HEK293T (cell line): ENCODE measurements at regions not wholly inside any gene's neighbourhood (a gene's known extent, or its start where the extent isn't known, plus 50 kb on each side); places are given as distances from the start of the nearest gene placed in this dataset.

Experiments
- CTCF ChIA-PET: fragments of 350-600 bp; formaldehyde crosslinking; extraction: SDS; loops from one replicate; lab custom pipeline; 2021; ENCODE audit warnings: antibody characterized with exemption, inconsistent platforms; lab: Yijun Ruan, JAX
- POLR2A ChIA-PET: fragments of 350-600 bp; formaldehyde crosslinking; extraction: SDS; loops from one replicate; lab custom pipeline; 2020; ENCODE audit warnings: antibody characterized with exemption, inconsistent platforms; lab: Yijun Ruan, JAX
- DNase-seq: peaks from one replicate; pipeline ENCODE4 v3.0.0; 2012; ENCODE audit warnings: mixed read lengths; ENCODE audit errors: extremely low spot score
- ARNT ChIP-seq: fragments of 450-650 bp; IDR thresholded peaks from 2 replicates; pipeline ENCODE4 v1.6.1; 2017; ENCODE audit warnings: mild to moderate bottlenecking
- BHLHE40 ChIP-seq: fragments of 450-650 bp; IDR thresholded peaks from 2 replicates; pipeline ENCODE4 v1.6.1; 2016; ENCODE audit warnings: mild to moderate bottlenecking, moderate library complexity, borderline replicate concordance
- CTBP1 ChIP-seq: fragments of 450-650 bp; IDR thresholded peaks from 2 replicates; pipeline ENCODE4 v1.6.1; 2016; ENCODE audit warnings: borderline replicate concordance
- ELF4 ChIP-seq: fragments of 450-650 bp; IDR thresholded peaks from 2 replicates; pipeline ENCODE4 v1.6.1; 2017; ENCODE audit warnings: antibody characterized with exemption
- FOXA1 ChIP-seq: fragments of 450-650 bp; IDR thresholded peaks from 2 replicates; pipeline ENCODE4 v1.6.1; 2016; ENCODE audit warnings: mild to moderate bottlenecking
- FOXK2 ChIP-seq: fragments of 450-650 bp; IDR thresholded peaks from 2 replicates; pipeline ENCODE4 v1.6.1; 2016; ENCODE audit warnings: mild to moderate bottlenecking
- FOXM1 ChIP-seq: fragments of 450-650 bp; IDR thresholded peaks from 2 replicates; pipeline ENCODE4 v1.6.1; 2017; ENCODE audit warnings: mild to moderate bottlenecking, borderline replicate concordance
- HDGF ChIP-seq: fragments of 450-650 bp; IDR thresholded peaks from 2 replicates; pipeline ENCODE4 v1.6.1; 2017; ENCODE audit warnings: antibody characterized with exemption, borderline replicate concordance
- L3MBTL2 ChIP-seq: fragments of 450-650 bp; conservative IDR thresholded peaks from 2 replicates; pipeline ENCODE4 v1.6.1; 2016; ENCODE audit warnings: mild to moderate bottlenecking
- LEF1 ChIP-seq: fragments of 450-650 bp; IDR thresholded peaks from 2 replicates; pipeline ENCODE4 v1.6.1; 2017; ENCODE audit warnings: mild to moderate bottlenecking, borderline replicate concordance
- NFRKB ChIP-seq: fragments of 450-650 bp; IDR thresholded peaks from 2 replicates; pipeline ENCODE4 v1.6.1; 2016; ENCODE audit warnings: mild to moderate bottlenecking, moderate library complexity
- SP1 ChIP-seq: fragments of 450-650 bp; IDR thresholded peaks from 2 replicates; pipeline ENCODE4 v1.6.1; 2017
- SUZ12 ChIP-seq: fragments of 450-650 bp; IDR thresholded peaks from 2 replicates; pipeline ENCODE4 v1.6.1; 2016; ENCODE audit warnings: mild to moderate bottlenecking
- TARDBP ChIP-seq: fragments of 450-650 bp; IDR thresholded peaks from 2 replicates; pipeline ENCODE4 v1.6.1; 2016
- ZNF384 ChIP-seq: fragments of 450-650 bp; IDR thresholded peaks from 2 replicates; pipeline ENCODE4 v1.6.1; 2016
- TF ChIP-seq, protein P1 (sequence below): fragments of 450-650 bp; IDR thresholded peaks from 2 replicates; pipeline ENCODE4 v1.6.1; 2016

DNA sequence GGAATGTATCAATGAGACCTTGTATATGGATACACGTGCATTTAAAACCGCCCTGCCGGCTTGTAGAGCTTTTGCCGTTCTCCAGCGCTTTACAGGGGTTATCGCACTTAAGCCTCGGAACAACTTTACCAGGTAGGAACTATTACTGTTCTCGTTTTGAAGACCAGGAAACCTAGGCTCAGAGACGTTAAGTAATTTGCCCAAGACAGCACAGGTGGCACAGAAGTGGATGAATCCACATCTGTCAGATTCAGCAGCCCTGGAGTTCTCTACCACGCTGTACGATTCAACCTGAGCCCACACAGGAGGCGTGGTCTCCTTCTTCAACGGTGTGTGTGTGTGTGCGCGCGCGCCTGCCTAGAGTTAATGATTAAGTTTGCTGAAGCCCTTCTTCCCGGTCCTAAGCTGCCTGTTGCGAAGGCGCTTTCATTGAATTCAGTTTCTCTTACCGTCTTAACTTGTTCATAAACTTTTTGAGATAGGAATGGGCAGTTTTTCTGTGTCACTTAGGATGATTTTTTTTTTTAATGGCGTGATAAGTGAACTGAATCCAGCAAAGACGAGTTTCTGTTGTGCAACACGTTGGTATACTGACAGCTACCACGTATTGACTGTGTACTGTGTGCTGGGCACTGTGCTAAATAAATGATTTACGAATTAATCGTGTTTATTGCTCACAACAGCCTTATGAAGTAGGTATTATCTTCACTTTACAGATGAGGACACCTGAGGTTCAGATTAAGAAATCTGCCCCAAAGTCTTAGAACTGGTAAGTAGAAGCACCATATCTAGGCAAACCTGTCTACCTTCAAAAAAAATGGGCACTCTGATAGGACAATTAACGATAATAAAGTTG, 67.4 kb downstream of the KCNRG start:
- peak; percentile 59 for DNase-seq
- ChIA-PET CTCF (interaction anchor here (0.7 kb wide), 2 partner anchors 231 to 446 kb away, joined by 3 to 4 read pairs; no protein-coding TSS in a partner anchor), POLR2A (interaction anchor here (0.6 to 6.5 kb wide), 13 partner anchors 8 to 290 kb away, joined by 3 to 39 read pairs (median 3); partner anchors contain the start of gene TRIM13)
- no peak; the same call in 1 of the 2 replicates for TF ChIP-seq L3MBTL2
- TF ChIP-seq ZNF384: peak; percentile 50; the same call in 1 of the 2 replicates
- TF ChIP-seq TARDBP: no peak
- TF ChIP-seq, protein P1, sequence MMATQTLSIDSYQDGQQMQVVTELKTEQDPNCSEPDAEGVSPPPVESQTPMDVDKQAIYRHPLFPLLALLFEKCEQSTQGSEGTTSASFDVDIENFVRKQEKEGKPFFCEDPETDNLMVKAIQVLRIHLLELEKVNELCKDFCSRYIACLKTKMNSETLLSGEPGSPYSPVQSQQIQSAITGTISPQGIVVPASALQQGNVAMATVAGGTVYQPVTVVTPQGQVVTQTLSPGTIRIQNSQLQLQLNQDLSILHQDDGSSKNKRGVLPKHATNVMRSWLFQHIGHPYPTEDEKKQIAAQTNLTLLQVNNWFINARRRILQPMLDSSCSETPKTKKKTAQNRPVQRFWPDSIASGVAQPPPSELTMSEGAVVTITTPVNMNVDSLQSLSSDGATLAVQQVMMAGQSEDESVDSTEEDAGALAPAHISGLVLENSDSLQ: peak; percentile 40; the same call in 1 of the 2 replicates
- TF ChIP-seq FOXM1: no peak
- no peak for TF ChIP-seq ELF4

DNA sequence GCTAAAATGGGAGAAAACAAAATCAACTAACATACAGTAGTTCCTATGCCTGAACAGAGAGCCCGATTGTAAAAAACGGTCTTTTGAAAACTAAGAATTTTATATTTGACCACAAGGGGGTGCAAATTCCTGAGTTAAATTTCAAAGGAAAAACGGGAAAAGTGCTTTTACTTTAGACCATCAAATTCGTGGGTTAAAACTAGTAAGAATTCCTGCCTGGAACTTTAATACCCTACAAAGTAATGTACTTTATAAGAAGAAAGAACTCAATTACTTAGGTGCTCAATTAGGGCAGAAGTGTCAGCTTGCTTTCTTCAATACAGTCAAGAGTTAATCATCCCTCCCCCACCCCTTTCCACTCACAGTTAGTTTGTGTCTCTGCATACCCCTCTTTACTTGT, 69.8 kb downstream of the KCNRG start:
- TF ChIP-seq ELF4 (no peak), L3MBTL2 (no peak), ZNF384 (no peak)
- ChIA-PET POLR2A (interaction anchor here (6.5 kb wide), 1 partner anchor 40 kb away, joined by 39 read pairs; no protein-coding TSS in a partner anchor), CTCF (interaction anchor here (0.6 to 1.7 kb wide), 7 partner anchors 17 to 697 kb away, joined by 3 to 5 read pairs (median 4); no protein-coding TSS in a partner anchor)
- peak; percentile 13 for DNase-seq

DNA sequence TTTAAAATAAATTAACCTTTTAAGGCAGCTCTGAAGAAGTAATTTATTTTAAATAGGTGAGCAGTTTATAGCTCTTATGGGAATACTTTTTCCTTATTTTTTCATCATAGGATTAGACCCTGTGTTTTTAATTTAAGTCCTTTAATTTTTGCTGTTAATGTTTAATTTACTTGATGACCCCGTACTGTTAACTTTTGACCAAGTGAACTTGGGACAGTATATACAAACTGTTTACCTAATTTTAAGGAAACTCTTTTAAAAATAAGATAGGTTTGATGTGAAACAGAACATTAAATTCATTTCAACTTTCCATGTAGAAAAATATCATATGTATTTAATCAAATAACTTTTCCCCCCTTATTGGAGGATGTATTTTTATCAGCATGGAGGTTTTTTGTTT, 74.4 kb downstream of the KCNRG start:
- DNase-seq: no peak
- ChIA-PET CTCF (no interaction called here), POLR2A (no interaction called here)
- TF ChIP-seq SP1 (no peak), TARDBP (no peak), ZNF384 (no peak)

DNA sequence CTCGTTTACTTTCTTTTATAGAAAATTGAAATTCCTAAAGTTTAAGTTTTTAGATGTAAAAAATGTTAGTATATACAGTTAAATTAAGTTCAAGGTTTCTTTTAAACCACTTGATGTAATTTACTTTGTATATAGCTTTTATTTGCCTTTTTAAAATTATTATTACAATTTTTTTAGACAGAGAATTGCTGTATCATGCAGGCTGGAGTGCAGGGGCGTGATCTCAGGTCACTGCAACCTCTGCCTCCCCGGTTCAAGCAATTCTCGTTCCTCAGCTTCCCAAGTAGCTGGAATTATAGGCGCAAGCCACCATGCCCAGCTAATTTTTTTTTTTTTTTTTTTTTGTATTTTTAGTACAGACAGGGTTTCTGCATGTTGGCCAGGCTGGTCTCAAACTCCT, 75.0 kb downstream of the KCNRG start:
- TF ChIP-seq ZNF384: no peak
- no peak for TF ChIP-seq L3MBTL2
- no peak for TF ChIP-seq SUZ12
- no peak for TF ChIP-seq TARDBP
- TF ChIP-seq SP1: no peak
- TF ChIP-seq ARNT: no peak
- no peak for TF ChIP-seq LEF1
- TF ChIP-seq FOXM1: no peak
- no peak for TF ChIP-seq HDGF
- no peak for TF ChIP-seq ELF4
- TF ChIP-seq, protein P1: no peak
- TF ChIP-seq BHLHE40: no peak
- no peak for TF ChIP-seq NFRKB
- TF ChIP-seq FOXK2: no peak
- no peak for TF ChIP-seq FOXA1
- POLR2A ChIA-PET: no interaction called here
- no peak for DNase-seq
- CTCF ChIA-PET: no interaction called here

DNA sequence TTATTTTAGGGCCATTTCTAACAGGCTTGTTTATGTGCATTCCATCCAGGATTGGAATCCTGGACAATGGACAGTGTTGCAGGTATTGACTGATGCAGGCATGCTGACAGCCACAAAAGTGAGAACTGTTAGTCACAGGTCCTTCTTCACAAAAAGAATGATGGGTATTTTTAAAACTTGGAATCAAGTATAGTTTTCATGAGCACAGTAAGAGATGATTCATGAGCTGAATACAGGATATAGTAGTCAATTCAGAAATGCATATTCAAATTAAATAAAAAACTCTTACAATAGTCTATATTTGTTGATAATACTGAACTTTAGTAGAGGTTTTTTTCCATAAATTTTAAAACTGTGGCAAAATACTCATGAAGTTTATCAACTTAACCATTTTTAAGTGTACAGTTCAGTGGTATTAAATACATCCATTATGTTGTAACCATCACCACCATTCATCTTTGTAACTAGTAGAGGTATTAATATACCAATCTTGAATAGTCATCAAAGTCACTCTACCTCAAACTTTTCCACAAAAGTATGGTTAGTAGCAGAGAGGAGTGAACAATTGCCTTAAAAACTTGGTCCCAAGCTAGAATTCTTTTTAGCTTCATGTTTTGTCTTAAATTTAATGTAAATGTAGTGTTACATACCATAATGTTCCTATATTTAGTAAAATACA, 79.5 kb downstream of the KCNRG start:
- TF ChIP-seq TARDBP (no peak), SP1 (no peak), NFRKB (no peak), CTBP1 (no peak), HDGF (no peak), BHLHE40 (no peak), ELF4 (no peak), FOXK2 (no peak), SUZ12 (no peak), FOXM1 (no peak), ZNF384 (no peak)
- TF ChIP-seq, protein P1: no peak
- ChIA-PET CTCF (no interaction called here), POLR2A (no interaction called here)
- DNase-seq: no peak

DNA sequence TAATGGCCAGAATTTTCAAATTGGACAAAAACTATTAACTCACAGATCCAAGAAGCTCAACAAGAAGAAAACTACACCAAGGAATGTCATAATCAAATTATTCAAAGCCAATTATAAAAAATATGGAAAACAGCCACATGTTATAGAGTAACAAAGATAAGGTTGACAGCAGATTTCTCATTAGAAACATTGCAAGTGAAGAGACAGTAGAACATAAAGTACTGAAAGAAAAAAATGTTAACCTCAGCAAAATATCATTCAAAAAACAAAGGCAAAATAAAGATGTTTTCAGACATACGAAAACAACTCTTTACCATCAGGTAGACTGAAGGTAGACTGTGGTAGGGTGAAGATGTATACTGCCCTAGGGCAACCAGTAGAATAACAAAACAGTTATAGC, 83.4 kb downstream of the KCNRG start:
- TF ChIP-seq BHLHE40: no peak
- TF ChIP-seq ARNT: no peak
- no peak for TF ChIP-seq TARDBP
- no peak for TF ChIP-seq FOXA1
- TF ChIP-seq, protein P1: no peak
- no peak for TF ChIP-seq SUZ12
- no peak for TF ChIP-seq FOXM1
- no peak for TF ChIP-seq HDGF
- no peak for TF ChIP-seq ELF4
- no peak for TF ChIP-seq SP1
- TF ChIP-seq LEF1: no peak
- TF ChIP-seq CTBP1: no peak
- TF ChIP-seq L3MBTL2: no peak
- TF ChIP-seq ZNF384: no peak
- no peak for TF ChIP-seq NFRKB
- TF ChIP-seq FOXK2: no peak
- POLR2A ChIA-PET: no interaction called here
- no peak for DNase-seq
- CTCF ChIA-PET: no interaction called here
